ENCODE measurements at regions not wholly inside any gene's neighbourhood (a gene's known extent, or its start where the extent isn't known, plus 50 kb on each side); places are given as distances from the start of the nearest gene placed in this dataset.

DNA sequence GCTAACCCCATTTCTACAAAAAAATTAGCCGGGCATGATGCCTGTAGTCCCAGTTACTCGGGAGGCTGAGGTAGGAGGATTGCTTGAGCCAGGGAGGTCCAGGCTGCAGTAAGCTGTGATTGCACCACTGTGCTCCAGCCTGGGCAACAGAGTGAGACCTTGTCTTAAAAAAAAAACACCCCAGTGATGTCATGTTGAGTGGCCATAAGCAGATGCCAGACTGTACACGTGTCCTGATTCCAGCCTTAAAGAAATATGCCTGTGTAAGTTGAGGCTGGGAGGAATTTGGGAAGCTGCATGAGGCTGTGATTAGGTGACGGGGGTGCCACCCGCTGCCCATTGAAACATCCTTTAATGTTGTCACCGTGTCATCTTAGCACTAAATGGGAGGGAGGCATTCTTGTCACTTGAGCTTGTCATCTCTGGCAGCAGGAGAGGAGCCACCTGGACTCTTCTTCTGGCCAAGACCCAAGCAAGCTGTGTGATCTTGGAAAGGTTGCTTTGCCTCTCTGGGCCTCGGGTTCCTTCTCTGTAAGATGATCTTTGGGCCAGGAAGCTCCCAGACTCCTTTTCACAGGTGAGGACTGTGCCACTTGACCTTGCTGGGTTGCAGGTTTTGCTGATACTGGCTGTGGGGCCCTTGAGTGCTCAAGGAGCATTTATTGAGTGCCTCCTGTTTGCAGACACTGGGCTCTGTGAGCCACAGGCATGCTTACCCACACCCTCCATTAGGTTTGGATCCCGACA lies 98.3 kb upstream of the CIBAR2 start:
- TF ChIP-seq SPI1 (IDR thresholded peaks at IDR 0.05; ENCODE audit: low read depth, low read length) (no peak), POLR2A (IDR thresholded peaks at IDR 0.05; ENCODE audit: low read depth, low read length) (no peak), POLR2AphosphoS5 (IDR thresholded peaks at IDR 0.05; ENCODE audit: low read depth, low read length) (no peak), POU2F2 (IDR thresholded peaks at IDR 0.05; ENCODE audit: low read depth, low read length) (no peak), TAF1 (IDR thresholded peaks at IDR 0.05; ENCODE audit: low read depth, low read length) (no peak)

Measured in GM12891 (cell line).